Upper lobe of left lung (tissue), 6 donors: ENCODE measurements at regions not wholly inside any gene's neighbourhood (a gene's known extent, or its start where the extent isn't known, plus 50 kb on each side); places are given as distances from the start of the nearest gene placed in this dataset.

Experiments used
- ATAC-seq, 2 donors: fragments of 200-7000 bp; cut with Tn5 transposase; one replicate each; pipeline ENCODE4 v1.9.1; 2022; ENCODE audit warnings: mild to moderate bottlenecking in 2 of 2, moderate library complexity in 2 of 2; ENCODE audit not compliant: low FRiP score in 2 of 2
- DNase-seq, 2 donors: peaks; one replicate each; pipeline ENCODE4 v3.0.0-alpha.2; 2019 to 2020
- H3K27ac ChIP-seq, 4 donors: fragments of 200-600 bp; sonication (generic); one replicate each; pipeline ENCODE4 v1.5.1; 2016 to 2019
- H3K27me3 ChIP-seq, 4 donors: fragments of 200-600 bp; sonication (generic); one replicate each; pipeline ENCODE4 v1.5.1; 2017 to 2019
- H3K36me3 ChIP-seq, 4 donors: fragments of 200-600 bp; sonication (generic); one replicate each; pipeline ENCODE4 v1.5.1; 2016 to 2019
- H3K4me1 ChIP-seq, 4 donors: fragments of 200-600 bp; sonication (generic); one replicate each; pipeline ENCODE4 v1.5.1; 2018 to 2019
- H3K4me3 ChIP-seq, 4 donors: fragments of 200-600 bp; sonication (generic); one replicate each; pipeline ENCODE4 v1.5.1; 2017 to 2019; ENCODE audit warnings: mild to moderate bottlenecking in 2 of 4, moderate library complexity in 1 of 4
- H3K9me3 ChIP-seq, 4 donors: fragments of 200-600 bp; sonication (generic); one replicate each; pipeline ENCODE4 v1.5.1; 2018 to 2019
- CTCF ChIP-seq, 6 experiments: fragments of 450-650 bp in 4 of 6; fragments of 200-600 bp in 2 of 6; sonication (generic) in 2 of 6; IDR thresholded peaks; one replicate each; pipeline ENCODE4 v1.5.1; 2016 to 2019; ENCODE audit warnings: antibody characterized with exemption in 6 of 6
- EP300 ChIP-seq, 4 donors: sonication (generic); formaldehyde crosslinking; IDR thresholded peaks; one replicate each; pipeline ENCODE4 v1.5.1; 2017; ENCODE audit warnings: antibody characterized with exemption in 4 of 4, control low read depth in 2 of 4
- POLR2A ChIP-seq, 4 donors: fragments of 450-650 bp; IDR thresholded peaks; one replicate each; pipeline ENCODE4 v1.5.1; 2016 to 2017; ENCODE audit warnings: antibody characterized with exemption in 4 of 4, mild to moderate bottlenecking in 2 of 4
- POLR2AphosphoS5 ChIP-seq, 2 donors: sonication (generic); formaldehyde crosslinking; IDR thresholded peaks; one replicate each; pipeline ENCODE4 v1.5.1; 2017; ENCODE audit warnings: antibody characterized with exemption in 2 of 2
- WGBS, 2 donors: methylation state at CpG; one replicate each; pipeline ENCODE4 v1.1.5; 2017 to 2018; 5-methylcytosine and 5-hydroxymethylcytosine counted together
- donor health status: DM: no; HTN: no; CAD: no; lungs with moderate emphysema.
- donor health status: DM: no; HTN: yes; CAD: no; lungs with severe emphysema.

DNA sequence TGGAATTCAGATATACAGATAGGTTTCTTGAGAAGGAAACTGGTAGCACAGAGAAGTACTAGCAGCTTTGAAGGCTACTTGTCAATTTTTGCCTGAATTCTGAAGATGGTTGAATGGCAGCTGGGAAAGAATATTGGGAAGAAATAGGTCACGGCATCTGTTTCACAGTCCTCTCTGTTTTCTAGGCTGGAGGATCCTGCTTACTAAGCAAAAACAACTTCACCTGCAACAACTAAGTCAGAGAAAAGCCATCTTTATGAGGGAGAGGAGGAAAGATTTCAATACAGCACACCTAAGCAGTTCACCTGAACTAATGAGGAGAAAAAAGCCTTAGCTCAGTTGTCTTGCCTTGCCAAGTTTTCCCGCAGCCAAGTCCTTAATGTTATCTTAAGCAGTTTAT, 975.5 kb upstream of the EPHA7 start:
- 75 to 87% methylated on average over 2 of the region's 2 CpGs for WGBS, 2 donors
- no peak overlapping the region for H3K4me3 ChIP-seq
- no peak for TF ChIP-seq POLR2AphosphoS5 (IDR thresholded peaks at IDR 0.05)
- TF ChIP-seq EP300 (IDR thresholded peaks at IDR 0.05) = no peak
- TF ChIP-seq CTCF (IDR thresholded peaks at IDR 0.05) = no peak
- no peak for TF ChIP-seq POLR2A (IDR thresholded peaks at IDR 0.05)

DNA sequence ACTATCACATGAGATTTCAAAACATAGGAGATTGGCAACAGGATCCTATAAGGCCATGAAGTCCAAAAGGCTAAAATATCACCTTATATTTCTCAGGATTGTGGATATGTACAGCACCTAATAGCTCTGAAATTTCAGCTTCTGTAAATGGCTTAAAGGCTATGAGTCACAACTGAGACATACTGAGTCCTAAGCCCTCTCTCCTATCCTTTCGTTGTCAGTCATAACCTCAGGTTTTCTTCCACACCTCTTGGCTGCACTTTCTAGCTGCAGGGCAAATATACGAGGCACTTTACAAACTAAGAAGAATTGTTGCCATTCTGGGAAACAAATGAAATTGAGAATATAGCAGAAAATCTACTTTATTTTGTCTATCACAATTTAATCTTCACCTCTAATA, 969.9 kb upstream of the EPHA7 start:
- TF ChIP-seq EP300 (IDR thresholded peaks at IDR 0.05) (no peak), CTCF (IDR thresholded peaks at IDR 0.05) (no peak), POLR2A (IDR thresholded peaks at IDR 0.05) (no peak), POLR2AphosphoS5 (IDR thresholded peaks at IDR 0.05) (no peak)
- H3K9me3 ChIP-seq = no peaks in the 10 kb centered on the region

More for the DNA sequence above, 975.5 kb upstream of the EPHA7 start:
- no peaks in the 10 kb centered on the region for H3K27me3 ChIP-seq
- DNase-seq (no peak), ATAC-seq (no peak)
- H3K27ac ChIP-seq = no peak overlapping the region
- H3K9me3 ChIP-seq = no peaks in the 10 kb centered on the region
- no peaks in the 10 kb centered on the region for H3K36me3 ChIP-seq
- no peaks in the 10 kb centered on the region for H3K4me1 ChIP-seq

DNA sequence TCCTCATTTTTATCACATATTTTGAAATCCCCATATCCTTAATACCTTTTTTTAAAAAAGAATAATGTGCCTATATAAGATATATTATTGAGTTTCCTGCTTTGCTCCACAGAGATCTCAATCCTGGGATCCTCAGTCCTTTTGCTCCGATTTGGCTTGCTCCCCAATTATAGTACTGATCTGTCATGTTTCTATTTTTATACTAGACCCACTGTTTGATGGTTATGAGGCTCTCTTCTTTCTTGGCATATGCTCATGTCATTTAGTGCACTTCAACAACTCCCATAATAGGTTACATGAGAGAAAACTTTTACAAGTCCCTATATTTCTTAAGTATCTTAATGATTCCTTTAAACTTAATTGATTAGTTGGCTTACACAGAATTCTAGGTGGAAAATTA, 958.5 kb upstream of the EPHA7 start:
- ATAC-seq (no peak), DNase-seq (no peak)
- no peak overlapping the region for H3K4me3 ChIP-seq
- H3K27ac ChIP-seq = no peak overlapping the region
- H3K9me3 ChIP-seq = no peaks in the 10 kb centered on the region
- no peaks in the 10 kb centered on the region for H3K36me3 ChIP-seq
- no peaks in the 10 kb centered on the region for H3K4me1 ChIP-seq
- TF ChIP-seq POLR2AphosphoS5 (IDR thresholded peaks at IDR 0.05) (no peak), POLR2A (IDR thresholded peaks at IDR 0.05) (no peak), EP300 (IDR thresholded peaks at IDR 0.05) (no peak), CTCF (IDR thresholded peaks at IDR 0.05) (no peak)
- no peaks in the 10 kb centered on the region for H3K27me3 ChIP-seq
- 62 to 64% methylated on average over 1 of the region's 1 CpG for WGBS, 2 donors

More for the DNA sequence above, 969.9 kb upstream of the EPHA7 start:
- no peak overlapping the region for H3K27ac ChIP-seq
- DNase-seq = no peak
- no peak overlapping the region for H3K4me3 ChIP-seq
- no peak for ATAC-seq
- no peaks in the 10 kb centered on the region for H3K36me3 ChIP-seq
- H3K4me1 ChIP-seq = no peaks in the 10 kb centered on the region
- H3K27me3 ChIP-seq = no peaks in the 10 kb centered on the region
- WGBS, 2 donors = 66 to 72% methylated on average over 2 of the region's 2 CpGs

GRCh38 chr6:94376876-94377275, 957.5 kb upstream of the EPHA7 start:
- Histone ChIP-seq H3K36me3 (no peaks in the 10 kb centered on the region), H3K9me3 (no peaks in the 10 kb centered on the region), H3K27ac (no peak overlapping the region), H3K27me3 (no peaks in the 10 kb centered on the region), H3K4me1 (no peaks in the 10 kb centered on the region), H3K4me3 (no peak overlapping the region)
- DNase-seq = no peak
- 76 to 82% methylated on average over 1 of the region's 1 CpG for WGBS, 2 donors
- ATAC-seq = no peak
- TF ChIP-seq EP300 (IDR thresholded peaks at IDR 0.05) = no peak
- no peak for TF ChIP-seq POLR2AphosphoS5 (IDR thresholded peaks at IDR 0.05)
- no peak for TF ChIP-seq POLR2A (IDR thresholded peaks at IDR 0.05)
- no peak for TF ChIP-seq CTCF (IDR thresholded peaks at IDR 0.05)

DNA sequence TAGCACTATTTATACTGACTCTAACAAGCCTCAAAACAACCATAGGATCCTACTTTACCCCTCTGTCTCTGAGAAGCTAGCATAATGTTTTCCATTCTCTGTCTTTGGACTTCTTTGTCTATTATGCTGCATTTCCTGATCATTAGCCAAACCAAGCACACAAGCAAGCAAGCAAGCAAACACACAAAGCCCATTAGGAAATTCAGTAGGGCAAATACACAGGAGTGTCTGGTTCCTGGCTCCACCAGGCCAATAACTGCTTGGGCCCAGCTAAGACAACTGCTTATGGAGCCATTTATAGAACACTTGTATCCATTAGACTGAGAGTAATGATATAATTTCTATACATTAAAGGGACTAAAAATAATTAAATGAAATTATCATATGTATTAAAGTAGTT, 952.9 kb upstream of the EPHA7 start:
- Histone ChIP-seq H3K36me3 (no peaks in the 10 kb centered on the region), H3K27ac (no peak overlapping the region), H3K27me3 (no peaks in the 10 kb centered on the region), H3K4me1 (no peaks in the 10 kb centered on the region), H3K9me3 (no peaks in the 10 kb centered on the region), H3K4me3 (no peak overlapping the region)
- DNase-seq (no peak), ATAC-seq (no peak)
- TF ChIP-seq POLR2AphosphoS5 (IDR thresholded peaks at IDR 0.05) (no peak), CTCF (IDR thresholded peaks at IDR 0.05) (no peak), EP300 (IDR thresholded peaks at IDR 0.05) (no peak), POLR2A (IDR thresholded peaks at IDR 0.05) (no peak)
